HG02610 (cell line): ENCODE measurements at regions not wholly inside any gene's neighbourhood (a gene's known extent, or its start where the extent isn't known, plus 50 kb on each side); places are given as distances from the start of the nearest gene placed in this dataset.

Experiments
- ATAC-seq: cut with Tn5 transposase; IDR thresholded peaks from one replicate; pipeline ENCODE4 v1.9.1; 2021; ENCODE audit warnings: mild to moderate bottlenecking, moderate library complexity; ENCODE audit not compliant: unreplicated experiment

- no peak for ATAC-seq
Measured at GRCh38 chr10:117632406-117632805, 89.9 kb downstream of the EMX2 start.

- ATAC-seq, result no peak
Measured at GRCh38 chr10:117635826-117636225, 93.3 kb downstream of the EMX2 start.

GRCh38 chr10:117638200-117638599, 95.7 kb downstream of the EMX2 start:
- no peak for ATAC-seq

- ATAC-seq, result no peak
Measured at GRCh38 chr10:117638664-117639200, 96.2 kb downstream of the EMX2 start.

GRCh38 chr10:117640406-117640805, 97.9 kb downstream of the EMX2 start:
- no peak for ATAC-seq

- no peak for ATAC-seq
Measured at GRCh38 chr10:117646718-117647117, 104.2 kb downstream of the EMX2 start.

GRCh38 chr10:117647306-117647705, 104.8 kb downstream of the EMX2 start:
- ATAC-seq, result no peak

GRCh38 chr10:117651121-117651520, 108.6 kb downstream of the EMX2 start:
- ATAC-seq, result no peak

- peak; percentile 29 for ATAC-seq
Measured at GRCh38 chr10:117652228-117653169, 110.0 kb downstream of the EMX2 start.

GRCh38 chr10:117653170-117653515, 110.6 kb downstream of the EMX2 start:
- ATAC-seq, result peak; percentile 85

GRCh38 chr10:117654105-117654504, 111.6 kb downstream of the EMX2 start:
- no peak for ATAC-seq

- ATAC-seq, result peak; percentile 83
Measured at GRCh38 chr10:117656385-117657367, 114.1 kb downstream of the EMX2 start.

GRCh38 chr10:117661316-117661715, 118.8 kb downstream of the EMX2 start:
- no peak for ATAC-seq

GRCh38 chr10:117662126-117662525, 119.6 kb downstream of the EMX2 start:
- no peak for ATAC-seq

- ATAC-seq, result no peak
Measured at GRCh38 chr10:117662751-117663540, 120.4 kb downstream of the EMX2 start.

GRCh38 chr10:117663750-117664149, 121.2 kb downstream of the EMX2 start:
- ATAC-seq, result peak; percentile 100

GRCh38 chr10:117664288-117664687, 121.7 kb downstream of the EMX2 start:
- ATAC-seq, result no peak

GRCh38 chr10:117666166-117666565, 123.6 kb downstream of the EMX2 start:
- no peak for ATAC-seq

GRCh38 chr10:117666965-117667364, 124.4 kb downstream of the EMX2 start:
- no peak for ATAC-seq

- ATAC-seq, result no peak
Measured at GRCh38 chr10:117667831-117668230, 125.3 kb downstream of the EMX2 start.
